ENCODE measurements at regions not wholly inside any gene's neighbourhood (a gene's known extent, or its start where the extent isn't known, plus 50 kb on each side); places are given as distances from the start of the nearest gene placed in this dataset.

DNA sequence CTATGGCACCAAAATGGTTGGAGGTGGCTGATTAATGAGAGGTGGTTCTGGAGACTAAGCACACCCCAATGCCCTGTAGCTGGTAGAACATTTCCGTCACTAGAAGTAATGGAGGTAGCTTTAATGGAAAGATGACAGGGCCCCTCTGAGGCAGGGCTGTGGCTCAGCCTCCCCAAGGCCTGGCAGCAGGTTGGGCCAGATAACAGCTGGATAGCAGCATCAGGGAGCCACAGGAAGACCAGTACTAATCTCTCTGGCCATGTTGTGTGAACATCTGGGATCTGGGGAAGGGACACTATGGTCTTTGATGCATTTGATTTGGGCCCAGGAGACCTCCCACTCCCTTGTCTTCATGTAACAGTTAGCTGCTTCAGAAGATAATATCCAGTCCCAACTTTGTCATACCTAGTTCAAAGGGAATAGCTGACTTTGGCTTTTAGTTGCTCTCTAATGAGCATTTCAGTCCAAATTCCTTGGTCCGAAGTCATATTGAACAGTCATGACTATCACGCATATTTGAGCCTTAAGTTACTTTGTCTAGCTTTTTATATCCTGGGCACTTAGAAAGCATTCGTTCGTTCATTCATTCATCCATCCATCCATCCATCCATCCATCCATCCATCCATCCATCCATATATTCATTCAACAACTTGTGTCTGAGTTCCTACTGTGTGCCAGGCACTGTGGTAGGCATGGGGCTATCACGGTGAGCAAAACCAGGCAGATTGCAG is 53.0 kb upstream of the LMO2 start:
- no peaks in the 10 kb centered on the region for H3K9me3 ChIP-seq
- H3K36me3 ChIP-seq: no peaks in the 10 kb centered on the region
- H3K27me3 ChIP-seq (replicated peaks; ENCODE audit: insufficient read depth): no peaks in the 10 kb centered on the region
- no peak for DNase-seq (ENCODE audit: low spot score)
- peaks cover 23 to 36% of the 10 kb centered on the region in 2 donors for H3K4me1 ChIP-seq (ENCODE audit: control insufficient read depth in 1 of 2, low read depth in 2 of 2)
- no peak overlapping the region for H3K4me3 ChIP-seq
- H3K27ac ChIP-seq: no peak overlapping the region
- TF ChIP-seq, protein P1, sequence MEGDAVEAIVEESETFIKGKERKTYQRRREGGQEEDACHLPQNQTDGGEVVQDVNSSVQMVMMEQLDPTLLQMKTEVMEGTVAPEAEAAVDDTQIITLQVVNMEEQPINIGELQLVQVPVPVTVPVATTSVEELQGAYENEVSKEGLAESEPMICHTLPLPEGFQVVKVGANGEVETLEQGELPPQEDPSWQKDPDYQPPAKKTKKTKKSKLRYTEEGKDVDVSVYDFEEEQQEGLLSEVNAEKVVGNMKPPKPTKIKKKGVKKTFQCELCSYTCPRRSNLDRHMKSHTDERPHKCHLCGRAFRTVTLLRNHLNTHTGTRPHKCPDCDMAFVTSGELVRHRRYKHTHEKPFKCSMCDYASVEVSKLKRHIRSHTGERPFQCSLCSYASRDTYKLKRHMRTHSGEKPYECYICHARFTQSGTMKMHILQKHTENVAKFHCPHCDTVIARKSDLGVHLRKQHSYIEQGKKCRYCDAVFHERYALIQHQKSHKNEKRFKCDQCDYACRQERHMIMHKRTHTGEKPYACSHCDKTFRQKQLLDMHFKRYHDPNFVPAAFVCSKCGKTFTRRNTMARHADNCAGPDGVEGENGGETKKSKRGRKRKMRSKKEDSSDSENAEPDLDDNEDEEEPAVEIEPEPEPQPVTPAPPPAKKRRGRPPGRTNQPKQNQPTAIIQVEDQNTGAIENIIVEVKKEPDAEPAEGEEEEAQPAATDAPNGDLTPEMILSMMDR (IDR thresholded peaks at IDR 0.05): no peak
- ATAC-seq (ENCODE audit: insufficient number of reproducible peaks, low FRiP score, low read depth): no peak

DNA sequence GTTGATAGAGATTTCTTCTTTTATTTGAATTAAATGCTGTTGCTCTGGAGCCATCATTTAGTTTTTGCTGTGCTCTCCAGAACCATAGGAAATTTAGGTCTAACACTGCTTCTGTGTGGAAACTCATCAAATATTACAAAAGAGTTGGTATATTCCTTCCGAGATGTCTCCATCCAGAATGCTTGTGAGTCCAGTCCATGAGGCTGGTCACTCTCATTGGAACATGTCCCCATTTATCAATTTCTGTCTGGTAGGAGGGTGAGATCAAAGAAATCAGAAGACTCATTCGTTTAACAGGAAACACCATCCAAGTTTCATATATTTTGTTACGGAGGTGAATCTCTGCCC is 52.4 kb upstream of the LMO2 start:
- no peak for DNase-seq (ENCODE audit: low spot score)
- Histone ChIP-seq H3K9me3 (no peaks in the 10 kb centered on the region), H3K27ac (no peak overlapping the region), H3K4me3 (no peak overlapping the region), H3K36me3 (no peaks in the 10 kb centered on the region), H3K4me1 (ENCODE audit: control insufficient read depth in 1 of 2, low read depth in 2 of 2) (peaks cover 23 to 36% of the 10 kb centered on the region in 2 donors), H3K27me3 (replicated peaks; ENCODE audit: insufficient read depth) (no peaks in the 10 kb centered on the region)
- no peak for ATAC-seq (ENCODE audit: insufficient number of reproducible peaks, low FRiP score, low read depth)
- TF ChIP-seq, protein P1 (IDR thresholded peaks at IDR 0.05): no peak

DNA sequence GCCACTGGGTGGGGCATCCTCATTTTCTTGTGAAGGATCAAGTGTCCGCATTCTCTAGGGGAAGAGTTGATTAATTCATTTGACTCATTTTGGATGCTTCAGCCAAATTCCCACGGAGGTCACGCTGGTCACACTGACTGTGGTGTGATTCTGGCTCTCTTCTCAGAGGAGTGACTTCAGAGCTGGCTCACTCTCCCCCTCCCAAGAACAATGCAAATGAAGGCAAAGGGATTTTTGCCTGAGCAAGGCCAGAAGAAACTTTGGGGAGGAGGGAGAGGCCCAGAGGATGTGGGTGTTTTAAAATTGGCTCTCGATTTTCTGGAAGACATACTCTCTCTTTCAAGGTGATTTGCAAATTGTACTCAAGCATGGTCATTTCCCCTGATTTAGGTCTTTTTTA is 51.1 kb upstream of the LMO2 start:
- Histone ChIP-seq H3K27me3 (replicated peaks; ENCODE audit: insufficient read depth) (no peaks in the 10 kb centered on the region), H3K36me3 (no peaks in the 10 kb centered on the region), H3K4me1 (ENCODE audit: control insufficient read depth in 1 of 2, low read depth in 2 of 2) (peaks cover 23 to 47% of the 10 kb centered on the region in 2 donors), H3K27ac (peak overlapping the region; percentile 37 to 58), H3K9me3 (no peaks in the 10 kb centered on the region), H3K4me3 (no peak overlapping the region)
- ATAC-seq (ENCODE audit: insufficient number of reproducible peaks, low FRiP score, low read depth) (peak; percentile 48), DNase-seq (ENCODE audit: low spot score) (peak; percentile 41)
- TF ChIP-seq, protein P1 (IDR thresholded peaks at IDR 0.05): no peak

DNA sequence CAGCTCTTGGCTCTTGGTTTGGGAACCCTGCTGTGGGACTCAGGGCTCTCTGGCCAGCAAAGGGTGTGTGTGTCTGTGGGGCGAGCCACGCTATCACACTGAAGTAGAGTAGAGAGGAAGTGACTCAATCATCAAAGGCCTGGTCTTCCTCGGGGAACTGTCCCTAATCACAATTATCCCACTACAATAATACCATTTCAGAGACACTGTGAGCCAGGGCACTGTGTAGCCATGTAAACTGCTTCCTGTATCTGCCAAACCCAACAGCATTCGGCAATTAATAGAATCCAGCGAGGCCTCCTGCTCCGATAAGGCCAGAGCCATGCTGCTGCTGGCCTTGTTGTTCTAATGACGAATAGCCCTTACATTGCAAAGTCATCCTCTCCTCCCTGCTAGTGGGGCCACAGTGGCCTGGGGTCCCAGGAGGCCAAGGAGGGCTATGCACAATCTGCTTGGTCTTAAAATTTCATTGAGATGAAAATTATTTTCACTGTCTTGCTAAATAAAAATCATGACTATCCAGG is 49.8 kb upstream of the LMO2 start:
- Histone ChIP-seq H3K36me3 (no peaks in the 10 kb centered on the region), H3K27me3 (replicated peaks; ENCODE audit: insufficient read depth) (no peaks in the 10 kb centered on the region), H3K27ac (peak overlapping the region; percentile 37 to 58), H3K4me1 (ENCODE audit: control insufficient read depth in 1 of 2, low read depth in 2 of 2) (peaks cover 33 to 57% of the 10 kb centered on the region in 2 donors), H3K9me3 (no peaks in the 10 kb centered on the region), H3K4me3 (no peak overlapping the region)
- no peak for ATAC-seq (ENCODE audit: insufficient number of reproducible peaks, low FRiP score, low read depth)
- DNase-seq (ENCODE audit: low spot score): peak; percentile 8
- TF ChIP-seq, protein P1 (IDR thresholded peaks at IDR 0.05): no peak

Measured in thoracic aorta (tissue), 2 donors.